ENCODE measurements at regions not wholly inside any gene's neighbourhood (a gene's known extent, or its start where the extent isn't known, plus 50 kb on each side); places are given as distances from the start of the nearest gene placed in this dataset.

DNA sequence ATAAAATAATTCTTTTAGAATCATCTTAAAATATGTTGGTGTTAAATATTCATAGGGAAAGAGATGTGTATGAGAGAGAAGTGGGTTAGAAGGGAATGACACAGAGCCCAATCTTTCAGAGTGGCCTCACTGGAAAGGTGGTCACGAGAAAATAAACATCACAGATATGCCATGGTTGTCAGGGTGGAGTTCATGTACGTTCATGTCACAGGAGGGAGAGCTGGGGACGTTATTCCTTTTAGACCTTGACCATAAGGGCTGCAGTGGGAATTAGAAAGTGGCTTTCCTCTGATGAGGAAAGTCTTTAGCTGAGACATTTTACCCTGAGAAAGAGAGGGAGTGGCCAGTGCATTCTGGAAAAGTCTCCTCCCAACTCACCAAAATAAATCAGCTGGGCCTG, 90.6 kb upstream of the TNR start:
- no peaks in the 10 kb centered on the region for H3K9me3 Mint-ChIP-seq (ENCODE audit: unreplicated experiment)
- no peak for DNase-seq (ENCODE audit: extremely low spot score, unreplicated experiment)
- no peaks in the 10 kb centered on the region for H3K4me1 Mint-ChIP-seq (ENCODE audit: unreplicated experiment)
- H3K27ac Mint-ChIP-seq (ENCODE audit: unreplicated experiment) = no peak overlapping the region
- no peak overlapping the region for H3K4me3 Mint-ChIP-seq (ENCODE audit: unreplicated experiment)
- H3K36me3 Mint-ChIP-seq (ENCODE audit: unreplicated experiment) = no peaks in the 10 kb centered on the region
- H3K27me3 Mint-ChIP-seq (ENCODE audit: unreplicated experiment) = peaks cover 3% of the 10 kb centered on the region
- TF ChIP-seq, protein P1, sequence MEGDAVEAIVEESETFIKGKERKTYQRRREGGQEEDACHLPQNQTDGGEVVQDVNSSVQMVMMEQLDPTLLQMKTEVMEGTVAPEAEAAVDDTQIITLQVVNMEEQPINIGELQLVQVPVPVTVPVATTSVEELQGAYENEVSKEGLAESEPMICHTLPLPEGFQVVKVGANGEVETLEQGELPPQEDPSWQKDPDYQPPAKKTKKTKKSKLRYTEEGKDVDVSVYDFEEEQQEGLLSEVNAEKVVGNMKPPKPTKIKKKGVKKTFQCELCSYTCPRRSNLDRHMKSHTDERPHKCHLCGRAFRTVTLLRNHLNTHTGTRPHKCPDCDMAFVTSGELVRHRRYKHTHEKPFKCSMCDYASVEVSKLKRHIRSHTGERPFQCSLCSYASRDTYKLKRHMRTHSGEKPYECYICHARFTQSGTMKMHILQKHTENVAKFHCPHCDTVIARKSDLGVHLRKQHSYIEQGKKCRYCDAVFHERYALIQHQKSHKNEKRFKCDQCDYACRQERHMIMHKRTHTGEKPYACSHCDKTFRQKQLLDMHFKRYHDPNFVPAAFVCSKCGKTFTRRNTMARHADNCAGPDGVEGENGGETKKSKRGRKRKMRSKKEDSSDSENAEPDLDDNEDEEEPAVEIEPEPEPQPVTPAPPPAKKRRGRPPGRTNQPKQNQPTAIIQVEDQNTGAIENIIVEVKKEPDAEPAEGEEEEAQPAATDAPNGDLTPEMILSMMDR (IDR thresholded peaks at IDR 0.05) = no peak

- Mint-ChIP-seq H3K4me3 (ENCODE audit: unreplicated experiment) (no peak overlapping the region), H3K27me3 (ENCODE audit: unreplicated experiment) (peaks cover 3% of the 10 kb centered on the region), H3K27ac (ENCODE audit: unreplicated experiment) (no peak overlapping the region), H3K36me3 (ENCODE audit: unreplicated experiment) (no peaks in the 10 kb centered on the region), H3K4me1 (ENCODE audit: unreplicated experiment) (no peaks in the 10 kb centered on the region), H3K9me3 (ENCODE audit: unreplicated experiment) (no peaks in the 10 kb centered on the region)
- DNase-seq (ENCODE audit: extremely low spot score, unreplicated experiment) = peak; percentile 42
- TF ChIP-seq, protein P1 (IDR thresholded peaks at IDR 0.05) = no peak
These were observed 90.1 kb upstream of the TNR start for GRCh38 chr1:175833502-175833901.

- DNase-seq (ENCODE audit: extremely low spot score, unreplicated experiment) = no peak
- no peak overlapping the region for H3K4me3 Mint-ChIP-seq (ENCODE audit: unreplicated experiment)
- no peak overlapping the region for H3K27ac Mint-ChIP-seq (ENCODE audit: unreplicated experiment)
- no peaks in the 10 kb centered on the region for H3K27me3 Mint-ChIP-seq (ENCODE audit: unreplicated experiment)
- H3K36me3 Mint-ChIP-seq (ENCODE audit: unreplicated experiment) = no peaks in the 10 kb centered on the region
- no peaks in the 10 kb centered on the region for H3K4me1 Mint-ChIP-seq (ENCODE audit: unreplicated experiment)
- no peaks in the 10 kb centered on the region for H3K9me3 Mint-ChIP-seq (ENCODE audit: unreplicated experiment)
- TF ChIP-seq, protein P1 (IDR thresholded peaks at IDR 0.05) = no peak
These were observed 87.1 kb upstream of the TNR start for GRCh38 chr1:175830500-175830899.

- no peaks in the 10 kb centered on the region for H3K9me3 Mint-ChIP-seq (ENCODE audit: unreplicated experiment)
- H3K36me3 Mint-ChIP-seq (ENCODE audit: unreplicated experiment) = no peaks in the 10 kb centered on the region
- no peak overlapping the region for H3K27ac Mint-ChIP-seq (ENCODE audit: unreplicated experiment)
These were observed 86.5 kb upstream of the TNR start for GRCh38 chr1:175829845-175830244.

DNA sequence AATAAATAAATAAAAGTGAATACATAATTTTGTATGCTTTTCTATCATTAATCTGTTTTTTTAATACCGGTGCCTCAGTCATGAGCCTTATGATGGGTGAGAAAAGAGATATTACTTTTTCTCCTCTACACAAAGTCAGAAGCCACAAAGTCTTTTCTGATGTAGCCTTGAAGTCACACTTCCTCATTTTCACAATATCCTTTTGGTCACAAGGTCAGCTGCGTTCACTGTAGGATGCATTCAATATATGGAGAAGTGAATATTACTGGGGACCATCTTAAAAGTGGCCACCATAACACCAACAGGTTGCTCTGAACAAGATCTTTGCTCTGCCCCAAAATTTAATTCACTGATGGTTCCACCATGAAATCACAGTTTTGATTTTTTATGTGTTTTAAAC, 83.3 kb upstream of the TNR start:
- Mint-ChIP-seq H3K27ac (ENCODE audit: unreplicated experiment) (no peak overlapping the region), H3K9me3 (ENCODE audit: unreplicated experiment) (no peaks in the 10 kb centered on the region), H3K36me3 (ENCODE audit: unreplicated experiment) (no peaks in the 10 kb centered on the region), H3K27me3 (ENCODE audit: unreplicated experiment) (no peaks in the 10 kb centered on the region), H3K4me1 (ENCODE audit: unreplicated experiment) (no peaks in the 10 kb centered on the region), H3K4me3 (ENCODE audit: unreplicated experiment) (no peak overlapping the region)
- TF ChIP-seq, protein P1 (IDR thresholded peaks at IDR 0.05) = no peak
- no peak for DNase-seq (ENCODE audit: extremely low spot score, unreplicated experiment)

More at GRCh38 chr1:175829845-175830244, 86.5 kb upstream of the TNR start:
- TF ChIP-seq, protein P1 (IDR thresholded peaks at IDR 0.05) = no peak
- H3K27me3 Mint-ChIP-seq (ENCODE audit: unreplicated experiment) = no peaks in the 10 kb centered on the region
- no peaks in the 10 kb centered on the region for H3K4me1 Mint-ChIP-seq (ENCODE audit: unreplicated experiment)
- DNase-seq (ENCODE audit: extremely low spot score, unreplicated experiment) = no peak
- no peak overlapping the region for H3K4me3 Mint-ChIP-seq (ENCODE audit: unreplicated experiment)

All from osteocyte (in vitro differentiated cells).